ENCODE measurements at regions not wholly inside any gene's neighbourhood (a gene's known extent, or its start where the extent isn't known, plus 50 kb on each side); places are given as distances from the start of the nearest gene placed in this dataset.

DNA sequence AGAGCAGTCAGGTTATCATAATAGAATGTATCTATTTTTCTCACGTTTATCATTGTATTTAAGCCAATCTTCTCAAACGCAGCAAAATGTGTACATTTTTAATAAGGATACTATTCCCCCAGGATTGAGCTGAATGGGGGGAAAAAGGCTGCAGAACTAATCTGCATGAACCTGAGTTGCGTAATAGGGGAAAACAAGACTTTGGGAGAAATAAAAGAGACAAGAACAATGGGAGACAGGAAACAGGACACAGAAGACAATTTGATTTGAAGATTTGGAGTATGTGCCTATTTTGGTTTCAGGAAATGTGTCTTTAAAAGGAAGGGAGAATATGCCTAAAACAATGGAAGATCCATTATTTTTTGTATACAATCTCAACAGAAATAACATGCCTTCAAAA lies 844.5 kb downstream of the DIAPH3 start:
- TF ChIP-seq, protein P1, sequence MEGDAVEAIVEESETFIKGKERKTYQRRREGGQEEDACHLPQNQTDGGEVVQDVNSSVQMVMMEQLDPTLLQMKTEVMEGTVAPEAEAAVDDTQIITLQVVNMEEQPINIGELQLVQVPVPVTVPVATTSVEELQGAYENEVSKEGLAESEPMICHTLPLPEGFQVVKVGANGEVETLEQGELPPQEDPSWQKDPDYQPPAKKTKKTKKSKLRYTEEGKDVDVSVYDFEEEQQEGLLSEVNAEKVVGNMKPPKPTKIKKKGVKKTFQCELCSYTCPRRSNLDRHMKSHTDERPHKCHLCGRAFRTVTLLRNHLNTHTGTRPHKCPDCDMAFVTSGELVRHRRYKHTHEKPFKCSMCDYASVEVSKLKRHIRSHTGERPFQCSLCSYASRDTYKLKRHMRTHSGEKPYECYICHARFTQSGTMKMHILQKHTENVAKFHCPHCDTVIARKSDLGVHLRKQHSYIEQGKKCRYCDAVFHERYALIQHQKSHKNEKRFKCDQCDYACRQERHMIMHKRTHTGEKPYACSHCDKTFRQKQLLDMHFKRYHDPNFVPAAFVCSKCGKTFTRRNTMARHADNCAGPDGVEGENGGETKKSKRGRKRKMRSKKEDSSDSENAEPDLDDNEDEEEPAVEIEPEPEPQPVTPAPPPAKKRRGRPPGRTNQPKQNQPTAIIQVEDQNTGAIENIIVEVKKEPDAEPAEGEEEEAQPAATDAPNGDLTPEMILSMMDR (IDR thresholded peaks at IDR 0.05): no peak
- TF ChIP-seq POLR2A (IDR thresholded peaks at IDR 0.05) (no peak), EP300 (IDR thresholded peaks at IDR 0.05) (no peak)

Measured in tibial nerve (tissue), 4 donors.